T-cell (primary cell): ENCODE measurements at regions not wholly inside any gene's neighbourhood (a gene's known extent, or its start where the extent isn't known, plus 50 kb on each side); places are given as distances from the start of the nearest gene placed in this dataset.

Source experiments
- ATAC-seq, 4 experiments: fragments of 200-7000 bp in 3 of 4; fragments of 150-1000 bp in 1 of 4; cut with Tn5 transposase; replicated peaks in 1 of 4; 1 replicate in 3 of 4; 2 replicates in 1 of 4; pipeline ENCODE4 v1.10.0; 2021; ENCODE audit warnings: moderate library complexity in 3 of 4, mild to moderate bottlenecking in 2 of 4, moderate number of reproducible peaks in 1 of 4
- CTCF ChIA-PET, 2 donors: fragments of 300-600 bp; sonication (Branson Sonifier 250); formaldehyde crosslinking; loops; one replicate each; lab custom pipeline; 2022; ENCODE audit warnings: antibody characterized with exemption in 2 of 2; lab: Charles Lee
- POLR2A ChIA-PET, 2 donors: fragments of 300-600 bp; sonication (Branson Sonifier 250); formaldehyde crosslinking; loops; one replicate each; lab custom pipeline; 2022; ENCODE audit warnings: antibody characterized with exemption in 2 of 2; lab: Charles Lee
- DNase-seq, 35 experiments: peaks; one replicate each; pipeline versions ENCODE4 v3.0.0 to v3.0.0-alpha.2; 2013 to 2023
- H3K27ac ChIP-seq: one replicate; pipeline ENCODE4 v1.5.1; 2013; ENCODE audit warnings: low read length
- H3K27me3 ChIP-seq, 2 experiments: replicated peaks in 1 of 2; 1 replicate in 1 of 2; 2 replicates in 1 of 2; pipeline versions ENCODE4 v1.6.1 to v1.7.0; 2013; ENCODE audit warnings: low read length in 1 of 2, mixed read lengths in 1 of 2; ENCODE audit not compliant: control insufficient read depth in 2 of 2, insufficient read depth in 2 of 2; ENCODE audit errors: extremely low read depth in 1 of 2
- H3K36me3 ChIP-seq, 2 donors: 1 replicate in 1 of 2; 2 replicates in 1 of 2; pipeline versions ENCODE4 v1.6.1 to v1.7.0; 2013; ENCODE audit warnings: low read length in 1 of 2; ENCODE audit not compliant: control insufficient read depth in 2 of 2, insufficient read depth in 1 of 2; ENCODE audit errors: extremely low read depth in 1 of 2
- H3K4me1 ChIP-seq, 2 experiments: 1 replicate in 1 of 2; 2 replicates in 1 of 2; pipeline versions ENCODE4 v1.6.1 to v1.7.0; 2013; ENCODE audit warnings: low read length in 2 of 2, mixed read lengths in 1 of 2; ENCODE audit not compliant: insufficient read depth in 2 of 2, control insufficient read depth in 1 of 2; ENCODE audit errors: extremely low read depth in 1 of 2
- H3K4me3 ChIP-seq, 2 donors: 1 replicate in 1 of 2; 2 replicates in 1 of 2; pipeline versions ENCODE4 v1.5.1 to v1.7.0; 2013; ENCODE audit warnings: mild to moderate bottlenecking in 2 of 2, low read length in 1 of 2, moderate library complexity in 1 of 2; ENCODE audit not compliant: control insufficient read depth in 1 of 2; ENCODE audit errors: extremely low read depth in 1 of 2
- H3K9me3 ChIP-seq: 2 replicates; pipeline ENCODE4 v1.7.0; 2013
- H3K27ac Mint-ChIP-seq, 2 donors: one replicate each; pipeline ENCODE4 v1.8.0; 2020 to 2021; ENCODE audit warnings: mild to moderate bottlenecking in 2 of 2, mixed read lengths in 2 of 2
- H3K27me3 Mint-ChIP-seq, 2 donors: one replicate each; pipeline ENCODE4 v1.8.0; 2021 to 2022; ENCODE audit warnings: mixed read lengths in 2 of 2
- H3K36me3 Mint-ChIP-seq: one replicate; pipeline ENCODE4 v1.8.0; 2021; ENCODE audit warnings: mixed read lengths
- H3K4me1 Mint-ChIP-seq, 3 donors: one replicate each; pipeline ENCODE4 v1.8.0; 2020 to 2022; ENCODE audit warnings: mixed read lengths in 3 of 3, mild to moderate bottlenecking in 1 of 3
- H3K4me3 Mint-ChIP-seq, 3 donors: one replicate each; pipeline ENCODE4 v1.8.0; 2020 to 2022; ENCODE audit warnings: mild to moderate bottlenecking in 3 of 3, mixed read lengths in 3 of 3, moderate library complexity in 3 of 3
- H3K9me3 Mint-ChIP-seq, 3 donors: one replicate each; pipeline ENCODE4 v1.8.0; 2020 to 2022; ENCODE audit warnings: mixed read lengths in 3 of 3
- WGBS: methylation state at CpG from one replicate; pipeline ENCODE4 v1.1.5; 2013; ENCODE audit warnings: missing lambda C conversion rate; ENCODE audit not compliant: insufficient coverage; 5-methylcytosine and 5-hydroxymethylcytosine counted together

- Histone ChIP-seq H3K9me3 (no peaks in the 10 kb centered on the region), H3K27ac (no peak overlapping the region), H3K27me3 (no peaks in the 10 kb centered on the region), H3K36me3 (no peaks in the 10 kb centered on the region), H3K4me1 (no peaks in the 10 kb centered on the region), H3K4me3 (no peak overlapping the region)
- Mint-ChIP-seq H3K36me3 (no peaks in the 10 kb centered on the region), H3K4me3 (no peak overlapping the region), H3K9me3 (no peaks in the 10 kb centered on the region), H3K27ac (no peak overlapping the region), H3K27me3 (no peaks in the 10 kb centered on the region), H3K4me1 (no peaks in the 10 kb centered on the region)
- DNase-seq (no peak), ATAC-seq (no peak)
- WGBS: no CpG with 5 or more reads among the region's 2 CpGs
- ChIA-PET POLR2A (no interaction called here), CTCF (interaction anchor here in 1 of 2 donors (0.6 kb wide), 1 partner anchor 43 kb away, joined by 3 read pairs; no protein-coding TSS in a partner anchor)
Measured at GRCh38 chr1:59032228-59032627, 248.4 kb upstream of the JUN start.

DNA sequence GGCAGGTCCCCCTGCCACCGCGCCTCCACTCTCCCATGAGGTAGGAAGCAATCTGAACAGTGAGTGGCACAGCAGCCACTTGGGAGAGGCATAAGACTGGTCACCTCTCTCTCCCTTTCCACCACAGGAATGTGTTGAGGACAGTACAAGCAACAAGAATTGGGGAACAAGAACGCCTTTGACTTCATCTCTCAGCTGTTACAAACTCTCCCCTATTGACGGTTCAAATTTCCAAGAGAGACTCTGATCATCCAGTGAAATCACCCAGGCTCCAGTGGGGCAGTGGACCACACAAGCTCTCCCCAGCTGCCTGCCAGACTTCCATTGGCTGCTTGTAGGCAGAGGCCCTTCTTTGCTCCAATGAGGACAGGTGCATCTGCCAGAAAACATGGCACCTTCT, 249.9 kb upstream of the JUN start:
- no peaks in the 10 kb centered on the region for H3K36me3 ChIP-seq
- 95% methylated on average over 2 of the region's 4 CpGs for WGBS
- DNase-seq (no peak), ATAC-seq (no peak)
- Mint-ChIP-seq H3K36me3 (no peaks in the 10 kb centered on the region), H3K27me3 (no peaks in the 10 kb centered on the region), H3K27ac (peak overlapping the region in 1 of 2 donors; percentile 23), H3K4me3 (no peak overlapping the region), H3K9me3 (no peaks in the 10 kb centered on the region), H3K4me1 (no peaks in the 10 kb centered on the region)
- no peak overlapping the region for H3K27ac ChIP-seq
- no peaks in the 10 kb centered on the region for H3K9me3 ChIP-seq
- POLR2A ChIA-PET: no interaction called here
- CTCF ChIA-PET: no interaction called here
- no peaks in the 10 kb centered on the region for H3K27me3 ChIP-seq
- H3K4me3 ChIP-seq: no peak overlapping the region
- no peaks in the 10 kb centered on the region for H3K4me1 ChIP-seq

GRCh38 chr1:59034925-59035324, 251.1 kb upstream of the JUN start:
- no peaks in the 10 kb centered on the region for H3K27me3 ChIP-seq
- no peak for ATAC-seq
- Mint-ChIP-seq H3K27ac (no peak overlapping the region), H3K27me3 (no peaks in the 10 kb centered on the region), H3K4me3 (no peak overlapping the region), H3K4me1 (no peaks in the 10 kb centered on the region), H3K9me3 (no peaks in the 10 kb centered on the region), H3K36me3 (no peaks in the 10 kb centered on the region)
- POLR2A ChIA-PET: no interaction called here
- no peaks in the 10 kb centered on the region for H3K36me3 ChIP-seq
- 83% methylated on average over 6 of the region's 10 CpGs for WGBS
- no peak overlapping the region for H3K4me3 ChIP-seq
- H3K4me1 ChIP-seq: no peaks in the 10 kb centered on the region
- no peak for DNase-seq
- no peak overlapping the region for H3K27ac ChIP-seq
- CTCF ChIA-PET: interaction anchor here in 1 of 2 donors (0.7 kb wide), 1 partner anchor 52 kb away, joined by 3 read pairs; no protein-coding TSS in a partner anchor
- H3K9me3 ChIP-seq: no peaks in the 10 kb centered on the region

- H3K27ac Mint-ChIP-seq: no peak overlapping the region
Measured at GRCh38 chr1:59039551-59039950, 255.7 kb upstream of the JUN start.

DNA sequence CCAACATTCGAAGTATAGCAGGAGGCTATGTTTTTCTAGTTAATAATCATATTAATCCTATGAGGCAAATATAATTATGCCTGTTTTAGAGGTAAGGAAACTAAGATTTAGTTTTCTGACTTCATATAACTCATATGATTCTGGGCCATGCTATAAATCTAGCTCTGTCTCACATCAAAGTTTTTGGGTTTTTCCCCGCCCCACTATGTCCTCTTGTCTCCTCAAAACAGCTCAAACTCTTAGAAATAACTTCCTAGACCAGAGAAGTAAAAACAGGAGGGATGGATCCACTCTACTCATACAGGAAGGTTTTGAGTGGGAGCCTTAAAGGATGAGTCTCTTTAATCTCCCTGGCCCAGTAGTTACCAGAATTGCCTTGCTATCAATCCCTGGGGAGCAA, 256.4 kb upstream of the FGGY start:
- CTCF ChIA-PET: no interaction called here
- Histone ChIP-seq H3K27ac (no peak overlapping the region), H3K36me3 (no peaks in the 10 kb centered on the region), H3K27me3 (no peaks in the 10 kb centered on the region), H3K4me1 (peaks cover 6 to 16% of the 10 kb centered on the region in 2 experiments), H3K9me3 (no peaks in the 10 kb centered on the region), H3K4me3 (no peak overlapping the region)
- ATAC-seq: no peak
- DNase-seq: no peak
- POLR2A ChIA-PET: no interaction called here
- WGBS: no CpG with 5 or more reads among the region's 2 CpGs
- Mint-ChIP-seq H3K9me3 (no peaks in the 10 kb centered on the region), H3K27me3 (no peaks in the 10 kb centered on the region), H3K4me3 (no peak overlapping the region), H3K36me3 (no peaks in the 10 kb centered on the region), H3K4me1 (peaks cover 24 to 26% (median 24%) of the 10 kb centered on the region in 3 donors), H3K27ac (no peak overlapping the region)

More at GRCh38 chr1:59039551-59039950, 255.7 kb upstream of the JUN start:
- H3K27me3 ChIP-seq: no peaks in the 10 kb centered on the region
- H3K36me3 Mint-ChIP-seq: no peaks in the 10 kb centered on the region
- no peaks in the 10 kb centered on the region for H3K9me3 Mint-ChIP-seq
- POLR2A ChIA-PET: no interaction called here
- WGBS: 95% methylated on average over 4 of the region's 5 CpGs
- peaks cover 14 to 17% (median 15%) of the 10 kb centered on the region in 3 donors for H3K4me1 Mint-ChIP-seq
- peaks cover under 1 to 8% of the 10 kb centered on the region in 2 experiments for H3K4me1 ChIP-seq
- no peaks in the 10 kb centered on the region for H3K36me3 ChIP-seq
- no peak for ATAC-seq
- no peak overlapping the region for H3K4me3 Mint-ChIP-seq
- CTCF ChIA-PET: no interaction called here
- DNase-seq: no peak
- no peak overlapping the region for H3K27ac ChIP-seq
- H3K9me3 ChIP-seq: no peaks in the 10 kb centered on the region
- no peak overlapping the region for H3K4me3 ChIP-seq
- H3K27me3 Mint-ChIP-seq: no peaks in the 10 kb centered on the region

DNA sequence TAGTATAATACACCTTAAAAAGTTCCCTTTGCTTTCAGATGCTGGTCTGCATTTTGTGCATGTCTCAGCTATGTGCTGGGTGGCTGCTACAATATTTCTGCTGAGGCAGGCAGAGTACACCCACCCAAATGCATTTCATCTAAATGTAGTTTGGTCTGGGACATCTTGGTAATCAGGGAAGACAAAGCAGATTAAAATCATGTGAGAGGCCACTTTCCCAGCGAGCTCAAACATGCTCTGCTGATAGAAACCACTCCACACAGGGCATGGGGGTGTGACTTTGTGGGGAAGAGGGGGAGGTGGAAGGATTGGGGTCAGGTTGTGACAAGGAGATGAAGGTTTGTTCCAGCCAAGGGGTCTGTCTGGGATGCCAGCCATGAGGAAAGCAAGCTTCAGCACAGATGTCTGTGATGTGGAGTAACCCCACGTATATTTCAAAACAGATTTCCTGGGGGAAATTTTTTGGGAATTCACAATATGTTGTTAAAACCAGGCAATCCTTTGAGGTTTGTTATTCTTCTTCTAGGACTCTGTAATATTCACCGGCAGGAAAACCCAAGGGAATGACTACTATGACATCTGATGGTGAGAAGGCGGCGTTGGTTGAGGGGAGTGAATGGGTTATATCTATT, 255.1 kb upstream of the FGGY start:
- no peaks in the 10 kb centered on the region for H3K36me3 Mint-ChIP-seq
- no CpG with 5 or more reads among the region's 5 CpGs for WGBS
- DNase-seq (no peak), ATAC-seq (no peak)
- Histone ChIP-seq H3K27ac (no peak overlapping the region), H3K27me3 (no peaks in the 10 kb centered on the region), H3K4me3 (no peak overlapping the region), H3K9me3 (no peaks in the 10 kb centered on the region), H3K36me3 (no peaks in the 10 kb centered on the region), H3K4me1 (peaks cover 11 to 29% of the 10 kb centered on the region in 2 experiments)
- no peaks in the 10 kb centered on the region for H3K27me3 Mint-ChIP-seq
- ChIA-PET POLR2A (no interaction called here), CTCF (no interaction called here)
- no peak overlapping the region for H3K4me3 Mint-ChIP-seq
- H3K27ac Mint-ChIP-seq: no peak overlapping the region
- no peaks in the 10 kb centered on the region for H3K9me3 Mint-ChIP-seq
- peaks cover 36 to 39% (median 37%) of the 10 kb centered on the region in 3 donors for H3K4me1 Mint-ChIP-seq
